ENCODE measurements at regions not wholly inside any gene's neighbourhood (a gene's known extent, or its start where the extent isn't known, plus 50 kb on each side); places are given as distances from the start of the nearest gene placed in this dataset.

DNA sequence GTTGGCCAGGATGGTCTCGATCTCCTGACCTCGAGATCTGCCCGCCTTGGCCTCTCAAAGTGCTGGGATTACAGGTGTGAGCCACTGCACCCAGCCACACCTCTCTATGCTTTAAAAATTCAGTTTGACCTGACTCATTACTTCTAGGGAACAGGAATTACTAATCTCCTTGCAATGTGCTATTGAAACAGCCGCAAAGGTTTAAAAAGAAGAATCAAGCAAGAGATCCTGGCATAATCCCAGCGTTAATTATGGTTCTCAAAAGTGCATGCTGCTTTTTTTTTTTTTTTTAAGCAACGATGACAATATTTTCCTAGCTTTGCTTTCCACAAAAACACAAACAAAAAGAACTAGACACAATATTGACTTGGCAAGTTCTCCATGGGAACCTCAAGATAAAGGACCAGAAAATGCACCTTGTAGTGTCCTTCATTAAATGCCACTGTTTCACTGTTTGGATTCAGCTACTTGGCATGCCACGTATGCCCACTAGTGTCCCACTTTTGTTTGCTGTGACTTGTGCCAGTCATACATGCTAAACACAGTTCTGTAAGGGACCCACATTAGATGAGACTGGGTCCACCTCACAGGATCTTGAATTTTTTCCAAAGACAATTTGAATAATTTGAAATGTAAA is 112.6 kb upstream of the PPARGC1A start:
- DNase-seq (ENCODE audit: extremely low read depth, low read depth) = no peak
- TF ChIP-seq, protein P1, sequence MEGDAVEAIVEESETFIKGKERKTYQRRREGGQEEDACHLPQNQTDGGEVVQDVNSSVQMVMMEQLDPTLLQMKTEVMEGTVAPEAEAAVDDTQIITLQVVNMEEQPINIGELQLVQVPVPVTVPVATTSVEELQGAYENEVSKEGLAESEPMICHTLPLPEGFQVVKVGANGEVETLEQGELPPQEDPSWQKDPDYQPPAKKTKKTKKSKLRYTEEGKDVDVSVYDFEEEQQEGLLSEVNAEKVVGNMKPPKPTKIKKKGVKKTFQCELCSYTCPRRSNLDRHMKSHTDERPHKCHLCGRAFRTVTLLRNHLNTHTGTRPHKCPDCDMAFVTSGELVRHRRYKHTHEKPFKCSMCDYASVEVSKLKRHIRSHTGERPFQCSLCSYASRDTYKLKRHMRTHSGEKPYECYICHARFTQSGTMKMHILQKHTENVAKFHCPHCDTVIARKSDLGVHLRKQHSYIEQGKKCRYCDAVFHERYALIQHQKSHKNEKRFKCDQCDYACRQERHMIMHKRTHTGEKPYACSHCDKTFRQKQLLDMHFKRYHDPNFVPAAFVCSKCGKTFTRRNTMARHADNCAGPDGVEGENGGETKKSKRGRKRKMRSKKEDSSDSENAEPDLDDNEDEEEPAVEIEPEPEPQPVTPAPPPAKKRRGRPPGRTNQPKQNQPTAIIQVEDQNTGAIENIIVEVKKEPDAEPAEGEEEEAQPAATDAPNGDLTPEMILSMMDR (IDR thresholded peaks at IDR 0.05; ENCODE audit: low read depth, low read length) = no peak

- no peak for DNase-seq (ENCODE audit: extremely low read depth, low read depth)
Observed at GRCh38 chr4:24001486-24002329, 111.9 kb upstream of the PPARGC1A start.

GRCh38 chr4:24000470-24000831 is 110.6 kb upstream of the PPARGC1A start:
- DNase-seq (ENCODE audit: extremely low read depth, low read depth) = no peak
- TF ChIP-seq, protein P1 (IDR thresholded peaks at IDR 0.05; ENCODE audit: low read depth, low read length) = no peak

More at GRCh38 chr4:24001486-24002329, 111.9 kb upstream of the PPARGC1A start:
- TF ChIP-seq, protein P1 (IDR thresholded peaks at IDR 0.05; ENCODE audit: low read depth, low read length) = no peak

GRCh38 chr4:23999714-24000469 is 110.0 kb upstream of the PPARGC1A start:
- TF ChIP-seq, protein P1 (IDR thresholded peaks at IDR 0.05; ENCODE audit: low read depth, low read length) = no peak
- no peak for DNase-seq (ENCODE audit: extremely low read depth, low read depth)

- TF ChIP-seq, protein P1 (IDR thresholded peaks at IDR 0.05; ENCODE audit: low read depth, low read length) = no peak
- no peak for DNase-seq (ENCODE audit: extremely low read depth, low read depth)
Observed at GRCh38 chr4:23993373-23993772, 103.5 kb upstream of the PPARGC1A start.

DNA sequence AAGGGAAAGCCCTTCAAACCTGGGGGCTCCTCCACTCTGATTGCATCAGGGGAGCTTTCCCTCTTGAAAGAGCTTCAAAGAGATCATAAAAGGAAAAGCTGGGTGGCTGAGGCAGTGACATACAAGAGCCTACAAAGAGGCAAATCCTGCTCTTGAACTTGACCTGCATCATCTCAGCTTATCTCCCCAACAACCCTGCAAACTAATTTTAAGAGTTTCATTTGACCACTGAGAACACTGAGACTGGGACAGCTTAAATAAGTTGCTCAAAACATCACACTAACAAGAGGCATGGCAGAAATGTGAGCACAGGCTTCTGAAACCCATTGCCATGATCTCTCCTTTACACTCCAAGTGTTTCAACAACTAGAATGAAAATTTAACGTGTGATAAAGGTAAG is 101.6 kb upstream of the PPARGC1A start:
- DNase-seq (ENCODE audit: extremely low read depth, low read depth) = no peak
- TF ChIP-seq, protein P1 (IDR thresholded peaks at IDR 0.05; ENCODE audit: low read depth, low read length) = no peak
